Occipital lobe (tissue), 1 donor: ENCODE measurements at regions not wholly inside any gene's neighbourhood (a gene's known extent, or its start where the extent isn't known, plus 50 kb on each side); places are given as distances from the start of the nearest gene placed in this dataset.
"Not testable (repeated sequence)": the region's sequence is repeated elsewhere in the genome, so short reads cannot be mapped to it uniquely, and the experiment has no call there.

Source experiments
- DNase-seq: peaks from one replicate; lab custom pipeline; 2025; lab: John Stamatoyannopoulos, UW

DNA sequence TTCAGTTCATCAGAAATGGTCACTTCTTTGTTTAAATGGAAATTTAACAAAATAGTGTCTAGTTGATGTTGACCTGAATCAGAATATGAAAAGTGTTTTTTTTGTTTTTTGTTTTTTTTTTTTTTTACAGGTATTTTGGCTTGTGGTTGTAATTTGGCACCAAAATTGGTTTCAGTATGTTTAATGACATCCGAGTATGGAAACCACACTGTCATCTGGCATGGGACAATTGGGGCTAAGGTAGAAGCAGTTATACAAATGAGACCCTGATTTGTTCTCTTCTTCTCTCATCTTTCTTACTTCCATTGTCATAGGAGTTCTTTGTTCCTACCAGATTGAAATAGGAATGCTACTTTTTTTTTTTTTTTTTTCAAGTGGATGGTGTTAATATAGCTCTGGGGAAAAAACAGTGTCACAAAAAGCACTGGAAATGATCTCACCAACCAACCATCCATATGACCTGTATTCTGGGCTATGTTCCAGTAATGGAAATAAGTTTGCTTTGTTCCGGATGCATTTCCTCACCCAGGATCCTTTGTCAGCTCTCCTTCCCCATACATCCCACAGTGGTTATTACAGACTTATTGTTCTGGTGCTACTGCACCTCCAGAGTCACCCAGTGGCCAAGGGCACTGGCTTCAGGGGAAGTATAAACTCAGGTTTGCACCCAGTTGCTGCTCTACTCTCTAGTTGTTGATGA lies 95.8 kb downstream of the ATXN3L start:
- DNase-seq, result no peak

DNA sequence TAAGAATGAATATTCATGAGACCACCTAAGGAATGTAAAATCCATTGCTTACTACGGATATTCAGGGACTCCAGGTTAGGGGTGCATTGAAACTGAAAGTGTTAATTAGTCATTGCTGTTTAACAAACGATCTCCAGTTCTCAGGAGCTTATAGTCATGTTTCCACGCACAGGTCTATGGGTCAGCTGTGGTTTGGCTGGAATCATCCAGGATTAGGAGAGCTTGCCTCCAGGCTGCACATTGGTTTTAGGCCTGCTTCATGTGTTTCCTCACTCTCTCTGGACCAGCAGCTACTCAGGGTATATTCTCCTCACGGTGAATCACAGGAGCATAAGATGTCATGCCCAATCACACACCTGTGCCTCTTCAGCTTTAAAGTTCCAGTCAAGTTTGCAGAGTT lies 98.9 kb downstream of the ATXN3L start:
- DNase-seq, result no peak

DNA sequence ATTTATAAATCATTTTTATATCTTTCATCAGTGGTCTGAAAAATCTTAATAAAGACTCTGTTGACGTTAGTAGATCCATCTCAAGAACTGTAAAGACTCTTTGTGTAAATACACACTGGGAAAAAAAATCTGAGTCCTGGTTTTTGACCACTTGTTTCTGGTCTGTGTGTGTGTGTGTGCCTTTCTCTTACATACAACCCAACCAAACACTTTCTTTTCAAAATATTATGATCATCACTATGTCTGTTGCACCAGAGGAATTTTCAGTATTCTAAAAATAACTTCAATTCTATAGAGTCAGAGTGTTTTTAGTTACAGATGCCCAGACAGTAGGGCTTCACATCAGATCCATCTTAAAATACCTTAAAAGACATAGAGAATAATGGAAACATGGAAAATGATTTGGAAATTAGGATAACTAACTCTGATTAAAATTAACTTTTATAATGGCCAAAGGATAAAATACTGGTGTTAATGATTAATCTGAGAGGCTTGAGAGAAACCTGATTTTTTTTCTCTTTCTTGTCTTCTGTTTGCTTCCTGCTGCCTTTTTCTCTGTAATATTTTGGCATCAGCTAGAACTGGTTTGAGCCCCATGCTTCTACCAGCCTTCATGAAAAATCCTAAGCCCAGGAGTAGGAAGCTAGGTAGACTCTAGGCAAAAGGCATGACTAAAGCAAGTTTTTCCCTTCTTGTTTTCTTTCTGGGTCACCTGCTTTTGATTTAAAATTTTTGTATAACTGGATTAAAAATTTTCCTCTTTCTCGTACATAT lies 99.7 kb downstream of the ATXN3L start:
- no peak for DNase-seq

DNA sequence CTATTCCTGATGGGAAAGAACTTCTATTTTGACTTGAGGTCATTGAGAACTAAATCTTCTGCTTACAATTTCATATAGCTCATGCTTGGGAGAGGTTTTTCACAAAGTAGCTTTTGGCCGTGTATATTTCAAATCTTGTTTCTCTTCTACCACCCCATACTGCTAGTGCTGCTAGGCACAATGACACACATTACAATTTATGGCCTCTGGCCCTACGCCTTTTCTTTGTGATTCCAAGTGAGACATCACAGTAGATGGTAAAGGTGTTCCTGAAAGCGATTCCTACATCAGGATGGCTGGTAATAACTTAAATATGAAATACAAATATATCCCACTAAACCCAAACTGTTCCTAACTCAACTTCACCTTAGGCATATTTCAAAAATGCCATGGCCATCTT lies 101.1 kb downstream of the ATXN3L start:
- no peak for DNase-seq

DNA sequence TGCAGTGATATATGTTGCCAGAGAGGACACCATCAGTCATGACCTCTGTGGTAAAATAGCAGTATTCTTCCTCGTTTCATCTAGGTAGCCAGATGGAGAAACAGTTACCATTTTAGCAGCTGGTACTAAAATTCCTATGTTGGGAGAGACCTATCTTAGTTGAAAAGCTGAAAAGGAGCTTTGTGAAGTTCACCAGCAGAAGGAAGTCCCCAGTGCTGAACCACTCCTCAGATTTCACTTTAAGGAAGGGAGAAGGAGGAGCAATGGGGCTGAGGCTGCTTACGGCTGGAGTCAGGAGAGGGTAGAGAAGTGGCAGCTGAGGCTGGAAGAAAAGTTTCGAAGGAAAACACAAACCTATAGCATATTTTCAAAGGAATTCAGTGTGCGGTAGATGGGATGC lies 103.7 kb downstream of the ATXN3L start:
- no peak for DNase-seq

DNA sequence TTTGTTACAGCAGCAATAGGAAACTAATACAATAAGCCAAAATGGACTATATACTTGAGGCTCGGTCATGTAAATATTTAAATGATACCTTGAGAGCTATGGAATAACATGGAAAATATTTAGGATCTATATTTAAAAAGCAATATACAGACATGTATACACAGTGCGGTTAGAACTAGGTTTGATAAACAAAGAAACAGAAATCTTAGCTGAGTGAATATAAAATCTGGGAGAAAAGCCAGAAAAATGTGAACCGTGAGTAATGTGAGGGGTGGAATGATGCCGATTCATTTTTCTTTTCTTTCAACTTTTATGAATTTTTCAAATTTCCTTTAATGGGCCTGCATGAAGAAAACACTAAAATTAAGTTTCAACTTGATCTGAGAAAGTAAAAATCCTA lies 104.1 kb downstream of the ATXN3L start:
- no peak for DNase-seq

DNA sequence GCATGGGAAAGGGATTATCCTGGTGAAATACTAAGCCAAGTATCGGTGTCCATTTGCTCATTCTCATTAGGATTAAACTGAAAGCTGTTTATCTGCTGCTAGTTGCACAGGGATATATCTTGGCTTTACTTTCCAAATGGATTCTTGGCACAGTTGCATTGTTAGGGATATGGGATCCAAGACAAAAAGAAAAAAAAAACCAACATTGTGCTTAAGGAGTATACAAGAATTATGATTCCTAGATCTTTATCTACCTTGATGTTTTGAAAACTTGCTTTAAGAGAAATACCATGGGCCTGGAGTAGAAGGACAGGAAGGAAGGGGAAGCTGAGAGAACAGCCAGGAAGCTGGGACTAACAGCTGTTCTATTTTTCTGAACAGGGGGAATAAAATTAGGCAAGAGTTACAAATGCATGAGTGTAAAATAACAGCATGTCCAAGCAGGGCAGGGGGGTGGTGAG lies 107.6 kb downstream of the ATXN3L start:
- DNase-seq, result no peak

DNA sequence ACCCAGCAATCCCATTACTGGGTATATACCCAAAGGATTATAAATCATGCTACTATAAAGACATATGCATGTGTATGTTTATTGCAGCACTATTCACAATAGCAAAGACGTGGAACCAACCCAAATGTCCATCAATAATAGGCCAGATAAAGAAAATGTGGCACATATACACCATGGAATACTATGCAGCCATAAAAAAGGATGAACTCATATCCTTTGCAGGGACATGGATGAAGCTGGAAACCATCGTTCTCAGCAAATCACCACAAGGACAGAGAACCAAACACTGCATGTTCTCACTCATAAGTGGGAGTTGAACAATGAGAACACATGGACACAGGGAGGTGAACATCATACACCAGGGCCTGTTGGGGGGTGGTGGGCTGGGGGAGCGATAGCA lies 109.7 kb downstream of the ATXN3L start:
- not testable (repeated sequence) for DNase-seq

DNA sequence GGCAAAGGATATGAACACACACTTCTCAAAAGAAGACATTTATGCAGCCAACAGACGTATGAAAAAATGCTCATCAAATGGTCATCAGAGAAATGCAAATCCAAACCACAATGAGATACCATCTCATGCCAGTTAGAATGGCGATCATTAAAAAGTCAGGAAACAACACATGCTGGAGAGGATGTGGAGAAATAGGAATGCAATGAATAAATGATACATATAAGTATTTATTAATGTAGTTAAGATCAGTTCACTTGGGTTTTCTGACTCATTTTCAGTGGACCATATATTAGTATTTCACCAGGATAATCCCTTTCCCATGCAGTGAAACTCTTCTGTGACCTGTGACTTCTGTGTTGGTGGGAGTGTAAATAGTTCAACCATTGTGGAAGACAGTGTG lies 110.1 kb downstream of the ATXN3L start:
- DNase-seq, result not testable (repeated sequence)

DNA sequence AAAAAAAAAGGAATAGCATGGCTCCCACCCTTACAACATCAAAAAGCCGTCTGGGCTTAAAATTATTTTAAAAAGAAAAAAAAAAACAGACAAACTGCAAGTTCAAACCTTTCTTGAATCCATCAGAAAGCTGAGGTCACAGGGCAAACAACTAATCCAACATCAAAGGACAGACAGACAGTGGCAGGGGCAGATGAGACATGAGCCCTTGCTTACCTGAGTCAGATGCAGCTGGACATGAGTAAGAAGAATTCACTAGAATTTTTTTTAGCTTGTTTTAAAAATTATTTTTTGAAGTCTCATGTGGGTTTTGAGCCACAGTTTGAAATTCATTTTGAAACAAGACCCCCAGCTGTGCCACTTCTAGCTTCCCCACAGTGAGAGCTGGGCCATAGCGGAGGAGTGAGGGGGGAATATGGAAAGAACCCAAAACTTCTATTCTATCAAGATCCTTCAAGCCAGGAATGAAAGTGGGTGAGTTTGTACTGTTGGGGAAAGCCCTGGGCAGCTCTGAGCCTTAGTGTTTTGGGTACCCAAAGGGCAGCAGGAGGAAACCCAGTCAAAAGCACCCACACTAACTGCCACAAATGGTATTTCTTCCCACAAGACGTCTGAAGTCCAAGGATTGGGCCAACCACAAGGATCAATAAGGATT lies 111.4 kb downstream of the ATXN3L start:
- DNase-seq, result no peak

DNA sequence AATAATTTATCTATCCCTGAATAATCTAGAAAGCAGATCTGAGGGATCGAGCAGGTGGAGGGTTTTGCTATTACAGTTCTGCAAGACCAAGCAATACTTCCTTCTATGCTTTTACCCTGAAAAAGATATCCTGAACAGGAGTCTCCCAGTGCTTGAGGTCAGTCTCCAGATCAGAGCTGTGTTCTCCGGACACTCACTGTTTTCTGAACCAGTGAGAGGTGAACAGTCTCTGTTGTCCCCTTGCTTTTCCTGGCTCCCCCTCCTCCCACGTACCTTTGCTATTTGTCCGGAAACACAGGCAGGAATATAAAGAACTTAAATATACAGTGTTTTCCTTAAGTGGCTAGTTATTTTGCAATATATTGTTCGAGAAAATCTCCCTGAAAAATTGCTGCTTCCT lies 116.6 kb downstream of the ATXN3L start:
- no peak for DNase-seq

DNA sequence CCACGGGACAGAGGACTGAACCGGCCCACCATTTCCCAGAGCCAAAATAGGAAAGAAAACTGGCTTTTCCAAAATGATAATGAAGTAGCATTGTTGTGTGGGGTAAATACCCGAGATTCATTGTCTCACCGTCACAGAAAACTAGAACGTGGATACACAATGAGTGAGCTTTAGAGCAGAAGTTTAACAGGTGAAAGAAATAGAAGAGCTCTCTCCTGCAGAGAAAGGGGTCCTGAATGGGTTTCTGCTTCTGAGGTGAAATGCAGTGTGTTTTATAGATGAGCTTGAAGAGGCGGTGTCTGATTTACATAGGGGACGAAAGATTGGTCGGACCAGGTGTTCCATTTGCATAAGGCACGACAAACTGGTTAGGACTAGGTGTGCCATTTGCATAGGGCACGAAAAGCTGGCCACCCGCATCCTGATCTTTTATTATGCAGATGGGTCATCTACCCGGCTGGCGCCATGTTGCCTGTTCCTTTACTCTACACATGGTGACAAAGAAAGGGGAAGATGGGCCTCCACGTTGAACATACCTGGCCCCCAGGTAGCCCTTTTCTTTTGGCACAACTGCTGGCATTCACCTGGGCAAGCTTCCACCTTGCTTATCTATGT lies 118.1 kb downstream of the ATXN3L start:
- no peak for DNase-seq

DNA sequence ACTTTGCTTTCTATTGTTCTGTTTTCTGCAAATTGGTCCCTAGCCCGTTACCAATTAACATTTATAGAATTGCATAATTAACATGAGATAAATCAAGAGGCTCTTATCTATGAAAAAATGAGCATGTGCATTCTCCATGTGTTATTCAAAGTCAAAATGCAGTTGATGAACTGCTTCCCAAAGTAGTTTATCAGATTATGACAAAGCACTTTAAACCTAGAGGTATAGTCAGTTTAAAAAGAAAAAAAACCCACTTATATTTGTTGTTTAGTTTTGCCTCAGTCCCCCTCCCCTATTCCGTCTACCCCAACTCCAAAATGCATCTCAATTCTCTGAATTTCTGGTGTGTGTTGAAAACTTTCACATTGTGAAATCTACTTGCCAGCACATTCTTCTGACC lies 119.5 kb downstream of the ATXN3L start:
- no peak for DNase-seq

DNA sequence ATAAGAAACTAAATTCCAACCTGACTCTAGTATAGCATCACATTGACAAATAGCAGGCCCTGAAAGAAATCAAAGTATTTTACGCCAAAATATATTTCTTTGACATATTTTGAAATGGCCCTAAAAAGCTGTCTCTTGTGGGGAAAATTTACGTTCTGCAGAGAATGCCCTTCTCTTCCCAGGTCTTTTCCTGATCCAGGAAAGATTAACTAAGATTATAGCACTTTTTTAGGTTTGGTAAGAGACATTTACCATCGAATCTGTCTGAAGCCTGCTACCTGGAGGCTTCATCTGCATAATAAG lies 121.1 kb downstream of the ATXN3L start:
- DNase-seq, result no peak

DNA sequence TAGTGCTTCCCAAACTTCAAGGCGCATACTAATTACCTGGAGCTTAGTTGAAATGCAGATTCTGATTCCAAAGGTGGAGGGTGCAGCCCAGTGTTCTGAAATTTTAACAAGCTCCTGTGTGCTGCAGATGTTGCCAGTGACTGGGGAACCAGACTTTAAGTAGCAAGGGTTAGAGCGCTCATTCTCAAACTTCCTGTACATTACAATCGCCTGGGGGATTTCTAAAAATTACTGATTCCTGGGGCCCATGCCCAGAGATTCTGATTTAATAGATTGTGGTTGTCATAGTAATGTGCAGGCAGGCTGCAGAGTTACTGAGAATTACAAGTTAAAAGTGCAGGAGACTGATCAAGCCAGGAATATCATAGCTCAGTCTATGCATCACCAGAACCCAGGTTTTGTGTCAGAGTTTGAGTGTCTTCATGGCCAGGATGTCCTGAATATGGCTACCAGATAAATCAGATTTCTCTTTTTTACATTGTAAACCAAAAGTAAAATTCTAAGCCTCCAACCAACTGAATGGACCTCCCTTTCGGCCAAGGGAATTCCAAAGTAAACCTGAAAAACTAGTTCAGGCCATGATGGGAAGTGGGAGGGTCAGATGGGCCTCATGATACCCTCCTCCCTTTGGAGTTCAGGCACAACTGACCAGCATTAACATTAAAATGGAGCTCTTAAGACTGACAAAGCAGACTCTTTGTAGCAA lies 121.6 kb downstream of the ATXN3L start:
- DNase-seq, result no peak

DNA sequence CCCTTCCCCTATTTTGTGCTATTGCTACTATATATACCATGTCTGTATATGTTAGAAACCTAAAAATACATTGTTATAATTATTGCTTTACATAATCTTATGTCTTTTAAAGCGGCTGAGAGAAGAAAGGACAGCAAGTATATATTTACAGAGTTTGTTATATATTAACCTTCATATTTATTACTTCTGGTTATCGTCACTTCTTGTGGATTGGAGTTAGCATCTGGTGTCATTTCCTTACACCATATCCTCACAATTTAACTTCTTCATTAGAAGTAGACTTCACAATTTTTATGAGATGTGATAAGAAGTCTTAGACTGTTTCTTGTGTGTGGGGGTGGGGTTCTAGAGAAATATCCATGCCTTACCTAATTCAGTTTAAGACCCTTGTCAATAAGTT lies 123.1 kb downstream of the ATXN3L start:
- no peak for DNase-seq

DNA sequence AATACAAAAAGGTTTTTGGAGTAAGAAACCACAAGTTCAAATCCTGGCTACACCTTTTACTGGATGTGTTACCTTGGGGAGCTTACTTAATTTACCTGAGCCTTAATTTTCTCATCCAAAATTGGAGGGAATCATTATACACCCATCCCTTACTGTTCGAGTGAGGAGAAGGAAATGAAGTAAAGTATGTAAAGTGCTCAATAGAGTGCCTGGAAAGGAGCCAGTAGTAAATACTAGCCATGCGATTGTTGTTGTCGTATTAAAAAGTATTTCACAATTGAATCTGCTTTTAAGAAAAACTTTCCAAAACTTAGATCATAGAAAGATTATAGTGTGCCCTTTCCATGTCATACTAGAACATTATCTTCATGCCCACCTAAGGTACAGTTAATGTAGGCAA lies 124.5 kb downstream of the ATXN3L start:
- no peak for DNase-seq

DNA sequence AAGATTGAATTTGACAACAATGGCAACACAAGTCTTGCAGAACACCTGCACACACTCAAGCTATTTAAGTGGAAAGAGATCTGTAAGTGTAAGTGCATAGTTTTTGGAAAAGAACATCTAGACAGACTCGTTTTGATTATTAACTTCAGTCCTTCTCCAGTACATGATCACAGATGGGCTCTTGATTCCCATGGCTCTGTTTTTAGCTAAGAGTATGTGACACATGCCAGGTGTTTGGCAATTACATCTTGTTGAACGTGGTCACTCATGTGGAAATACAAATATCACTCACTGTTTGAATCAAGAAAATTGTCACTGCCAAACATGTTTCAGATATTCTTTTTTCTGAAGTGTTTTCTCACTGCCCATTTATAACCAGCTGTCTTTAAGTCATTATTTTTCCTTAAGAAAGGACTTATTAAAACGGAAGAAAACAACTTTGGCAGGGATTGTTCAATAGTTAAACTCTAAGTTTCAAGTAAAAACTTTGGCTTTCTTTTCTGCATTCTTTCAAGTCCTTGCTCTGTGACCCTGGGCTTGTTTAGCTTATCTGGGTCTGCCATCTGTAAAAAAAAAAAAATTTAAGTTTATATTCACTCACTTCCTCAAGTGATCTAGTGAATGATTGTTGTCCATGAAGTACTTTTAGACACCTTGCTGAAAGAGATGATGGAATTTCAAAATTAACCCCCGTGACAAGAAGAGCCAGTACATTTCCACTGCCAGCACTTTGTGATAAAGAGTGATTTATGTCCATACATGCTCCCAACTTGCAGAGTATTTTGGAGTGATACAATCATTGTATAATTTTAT lies 125.4 kb downstream of the ATXN3L start:
- DNase-seq, result no peak

DNA sequence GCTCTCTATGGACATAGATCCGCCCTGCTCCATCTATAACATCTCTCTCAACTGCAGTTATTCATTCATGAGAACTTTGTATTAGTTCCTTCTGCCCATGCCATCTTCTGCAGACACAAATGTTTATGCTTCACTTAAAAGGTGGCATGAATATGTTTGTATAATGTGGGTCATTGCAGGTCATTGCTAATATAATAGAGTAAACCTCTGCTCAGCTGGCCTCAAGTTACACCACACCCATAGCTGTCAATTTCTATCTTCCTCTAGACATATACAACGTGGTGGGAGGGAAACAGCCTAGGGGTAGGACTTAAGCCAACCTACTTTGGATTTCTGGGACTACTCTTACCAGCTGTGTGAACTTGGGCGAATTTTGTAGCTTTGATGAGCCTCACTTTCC lies 129.8 kb downstream of the ATXN3L start:
- no peak for DNase-seq

DNA sequence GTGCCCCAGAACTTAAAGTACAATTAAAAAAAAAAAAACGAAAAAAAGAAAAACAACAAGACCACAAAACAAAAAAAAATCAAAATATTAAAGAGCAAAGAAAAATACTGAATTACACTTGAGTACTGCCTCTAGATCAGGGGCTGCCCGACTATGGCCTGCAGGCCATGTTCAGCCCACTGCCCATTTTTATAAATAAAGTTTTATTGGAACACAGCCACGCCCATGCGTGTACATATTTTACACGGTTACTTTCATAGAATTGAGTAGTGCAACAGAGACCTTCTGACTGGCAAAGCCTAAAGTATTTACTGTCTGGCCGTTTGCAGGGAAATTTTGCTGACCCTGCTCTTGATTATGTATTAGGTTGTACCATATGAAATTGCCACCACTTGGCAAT lies 130.5 kb downstream of the ATXN3L start:
- DNase-seq, result no peak

DNA sequence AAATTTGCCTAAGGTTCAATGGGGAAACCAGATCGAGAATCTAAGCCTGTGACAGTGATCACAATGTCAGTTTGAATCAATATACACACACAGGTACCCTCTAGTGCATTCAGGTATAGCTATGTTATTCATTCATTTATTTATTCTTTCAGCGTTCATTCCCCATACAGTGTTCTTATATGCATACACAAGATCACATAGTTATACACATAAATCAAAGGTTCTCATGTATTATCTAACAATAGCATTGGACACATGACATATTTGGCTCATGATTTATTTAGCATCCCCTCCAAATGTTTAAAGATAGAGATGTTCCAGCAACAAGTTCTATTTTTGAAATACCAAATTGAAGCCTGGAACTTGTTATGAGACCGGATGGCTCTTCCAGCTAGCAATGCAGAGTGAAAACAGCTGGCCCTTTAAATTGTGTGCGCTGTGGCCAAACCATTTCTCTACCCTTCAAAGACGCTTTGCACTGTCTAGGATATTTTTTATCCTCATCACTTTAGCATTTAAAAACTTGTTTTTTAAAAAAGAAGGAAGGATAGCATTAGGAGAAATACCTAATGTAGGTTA lies 131.0 kb downstream of the ATXN3L start:
- no peak for DNase-seq
